Femur (tissue), 1 donor: ENCODE measurements at regions not wholly inside any gene's neighbourhood (a gene's known extent, or its start where the extent isn't known, plus 50 kb on each side); places are given as distances from the start of the nearest gene placed in this dataset.
"Not testable (repeated sequence)": the region's sequence is repeated elsewhere in the genome, so short reads cannot be mapped to it uniquely, and the experiment has no call there.

Source experiments
- DNase-seq: peaks from one replicate; pipeline ENCODE4 v3.0.0-alpha.2; 2017

- DNase-seq, result no peak
Measured at GRCh38 chr21:35410123-35410522, 361.0 kb upstream of the RUNX1 start.

GRCh38 chr21:35408401-35408800 lies 359.3 kb upstream of the RUNX1 start:
- DNase-seq, result no peak

GRCh38 chr21:35406635-35407034 lies 357.5 kb upstream of the RUNX1 start:
- DNase-seq, result no peak

- DNase-seq, result no peak
Measured at GRCh38 chr21:35405981-35406380, 356.9 kb upstream of the RUNX1 start.

GRCh38 chr21:35404247-35404646 lies 355.1 kb upstream of the RUNX1 start:
- DNase-seq, result no peak

GRCh38 chr21:35402061-35402460 lies 353.0 kb upstream of the RUNX1 start:
- DNase-seq, result no peak

GRCh38 chr21:35401476-35401875 lies 352.4 kb upstream of the RUNX1 start:
- DNase-seq, result no peak

GRCh38 chr21:35400233-35400939 lies 351.3 kb upstream of the RUNX1 start:
- DNase-seq, result peak; percentile 23

- no peak for DNase-seq
Measured at GRCh38 chr21:35399706-35400105, 350.6 kb upstream of the RUNX1 start.

GRCh38 chr21:35399002-35399530 lies 350.0 kb upstream of the RUNX1 start:
- no peak for DNase-seq

- DNase-seq, result no peak
Measured at GRCh38 chr21:35398346-35398982, 349.4 kb upstream of the RUNX1 start.

GRCh38 chr21:35397781-35398180 lies 348.7 kb upstream of the RUNX1 start:
- DNase-seq, result no peak

- DNase-seq, result no peak
Measured at GRCh38 chr21:35396655-35397054, 347.6 kb upstream of the RUNX1 start.

GRCh38 chr21:35395728-35396127 lies 346.6 kb upstream of the RUNX1 start:
- DNase-seq, result no peak

- DNase-seq, result no peak
Measured at GRCh38 chr21:35394634-35395369, 345.7 kb upstream of the RUNX1 start.

GRCh38 chr21:35394049-35394448 lies 344.9 kb upstream of the RUNX1 start:
- DNase-seq, result no peak

GRCh38 chr21:35390013-35390776 lies 341.1 kb upstream of the RUNX1 start:
- peak; percentile 44 for DNase-seq

- DNase-seq, result no peak
Measured at GRCh38 chr21:35386491-35387079, 337.5 kb upstream of the RUNX1 start.

- no peak for DNase-seq
Measured at GRCh38 chr21:35384375-35384774, 335.3 kb upstream of the RUNX1 start.

GRCh38 chr21:35382696-35383095 lies 333.6 kb upstream of the RUNX1 start:
- no peak for DNase-seq

GRCh38 chr21:35381743-35382310 lies 332.7 kb upstream of the RUNX1 start:
- DNase-seq, result no peak

- DNase-seq, result not testable (repeated sequence)
Measured at GRCh38 chr21:35380304-35380703, 331.2 kb upstream of the RUNX1 start.
